Neural cell (in vitro differentiated cells): ENCODE measurements at regions not wholly inside any gene's neighbourhood (a gene's known extent, or its start where the extent isn't known, plus 50 kb on each side); places are given as distances from the start of the nearest gene placed in this dataset.

ENCODE experiments used
- H2AFZ ChIP-seq: fragments of 200-600, 300-800 bp; sonication (generic), shearing (Covaris generic); 2 replicates; pipeline ENCODE4 v1.6.0; 2014; ENCODE audit warnings: low read depth, mild to moderate bottlenecking, antibody characterized with exemption, low read length, moderate library complexity
- H3F3A ChIP-seq: fragments of 200-600 bp; shearing (Covaris generic); 2 replicates; pipeline ENCODE4 v1.6.1; 2016; ENCODE audit warnings: mild to moderate bottlenecking, moderate library complexity, mixed read lengths, antibody characterized with exemption, low read length; ENCODE audit not compliant: insufficient read depth, poor library complexity, severe bottlenecking
- H3K27ac ChIP-seq: fragments of 200-600, 300-800 bp; sonication (generic), shearing (Covaris generic); 2 replicates; pipeline ENCODE4 v1.5.1; 2014; ENCODE audit warnings: mild to moderate bottlenecking, low read length, moderate library complexity
- H3K27me3 ChIP-seq: fragments of 300-800, 200-600 bp; sonication (generic), shearing (Covaris generic); 2 replicates; pipeline ENCODE4 v1.6.0; 2014; ENCODE audit warnings: mild to moderate bottlenecking, low read depth, low read length, moderate library complexity; ENCODE audit not compliant: insufficient read depth
- H3K36me3 ChIP-seq: fragments of 300-800, 200-600 bp; sonication (generic), shearing (Covaris generic); 2 replicates; pipeline ENCODE4 v1.5.1; 2014; ENCODE audit warnings: mild to moderate bottlenecking, antibody characterized with exemption, low read length, moderate library complexity; ENCODE audit not compliant: insufficient read depth
- H3K4me2 ChIP-seq: fragments of 300-800, 200-600 bp; sonication (generic), shearing (Covaris generic); 2 replicates; pipeline ENCODE4 v1.6.0; 2014; ENCODE audit warnings: mild to moderate bottlenecking, low read length
- H3K4me3 ChIP-seq: fragments of 300-800, 200-600 bp; sonication (generic), shearing (Covaris generic); 2 replicates; pipeline ENCODE4 v1.5.1; 2014; ENCODE audit warnings: mild to moderate bottlenecking, low read length, moderate library complexity
- H3K79me2 ChIP-seq: fragments of 200-600 bp; shearing (Covaris generic); replicated peaks from 2 replicates; pipeline ENCODE4 v1.6.0; 2014; ENCODE audit warnings: mild to moderate bottlenecking, low read length, moderate library complexity; ENCODE audit not compliant: insufficient read depth
- H3K9ac ChIP-seq: fragments of 300-800, 200-600 bp; sonication (generic), shearing (Covaris generic); 2 replicates; pipeline ENCODE4 v1.6.1; 2016; ENCODE audit warnings: mild to moderate bottlenecking, low read length, mixed read lengths
- H3K9me2 ChIP-seq: fragments of 200-600 bp; shearing (Covaris generic); 2 replicates; pipeline ENCODE4 v1.6.1; 2016; ENCODE audit warnings: mild to moderate bottlenecking, low read length, mixed read lengths; ENCODE audit not compliant: insufficient read depth
- H3K9me3 ChIP-seq: fragments of 200-600, 300-800 bp; sonication (generic), shearing (Covaris generic); 2 replicates; pipeline ENCODE4 v1.6.1; 2016; ENCODE audit warnings: mild to moderate bottlenecking, mixed run types, low read length, moderate library complexity, mixed read lengths
- H4K20me1 ChIP-seq: fragments of 200-600 bp; shearing (Covaris generic); 2 replicates; pipeline ENCODE4 v1.6.1; 2016; ENCODE audit warnings: mild to moderate bottlenecking, mixed run types; ENCODE audit not compliant: insufficient read depth
- EP300 ChIP-seq: fragments of 450-650 bp; conservative IDR thresholded peaks from 2 replicates; pipeline ENCODE4 v1.6.1; 2014; ENCODE audit warnings: antibody characterized with exemption, mild to moderate bottlenecking, moderate library complexity; ENCODE audit not compliant: poor library complexity, severe bottlenecking
- EZH2 ChIP-seq: fragments of 200-600, 300-800 bp; shearing (Covaris generic), sonication (generic); IDR thresholded peaks from 2 replicates; pipeline ENCODE4 v1.6.1; 2014; ENCODE audit warnings: antibody characterized with exemption, low read length, borderline replicate concordance, mild to moderate bottlenecking; ENCODE audit not compliant: insufficient read depth, poor library complexity, severe bottlenecking
- MXI1 ChIP-seq: fragments of 450-650 bp; conservative IDR thresholded peaks from 2 replicates; pipeline ENCODE4 v1.6.1; 2014; ENCODE audit warnings: antibody characterized with exemption, mild to moderate bottlenecking; ENCODE audit not compliant: poor library complexity, severe bottlenecking
- POLR2AphosphoS5 ChIP-seq: IDR thresholded peaks from 2 replicates; pipeline ENCODE4 v1.6.1; 2012
- RAD21 ChIP-seq: fragments of 450-650 bp; conservative IDR thresholded peaks from 2 replicates; pipeline ENCODE4 v1.6.1; 2014; ENCODE audit warnings: antibody characterized with exemption, mild to moderate bottlenecking, moderate library complexity
- SMC3 ChIP-seq: fragments of 450-650 bp; conservative IDR thresholded peaks from 2 replicates; pipeline ENCODE4 v1.6.1; 2014; ENCODE audit warnings: antibody characterized with exemption, mild to moderate bottlenecking, moderate library complexity; ENCODE audit not compliant: poor library complexity
- TAF1 ChIP-seq: IDR thresholded peaks from 2 replicates; pipeline ENCODE4 v1.6.1; 2012; ENCODE audit warnings: low read depth
- TF ChIP-seq, protein P1 (sequence below): IDR thresholded peaks from 2 replicates; pipeline ENCODE4 v1.6.1; 2012; ENCODE audit warnings: borderline replicate concordance
- TF ChIP-seq, protein P2 (sequence below): fragments of 450-650 bp; IDR thresholded peaks from 2 replicates; pipeline ENCODE4 v1.5.1; 2014; ENCODE audit warnings: antibody characterized with exemption, mild to moderate bottlenecking, moderate library complexity; ENCODE audit not compliant: poor library complexity, severe bottlenecking

DNA sequence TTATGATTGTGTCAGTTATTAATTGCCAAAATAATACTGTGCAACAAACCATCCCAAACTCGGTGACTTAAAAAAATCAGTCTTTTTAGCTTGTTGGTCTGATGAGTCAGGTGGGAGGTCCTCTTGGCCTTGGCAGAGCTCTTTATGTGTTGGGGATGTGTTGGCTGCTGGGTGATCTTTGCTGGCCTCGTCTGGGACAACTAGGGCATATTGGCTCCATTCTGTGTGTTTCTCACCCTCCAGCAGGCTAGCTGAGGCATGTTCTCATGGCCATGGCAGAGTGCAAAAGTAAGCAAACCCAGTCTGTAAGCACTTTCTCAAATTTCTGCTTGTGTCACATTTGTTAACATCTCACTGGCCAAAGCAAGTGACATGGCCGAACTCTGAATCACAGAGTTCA lies 251.6 kb downstream of the RPLP1 start:
- H2AFZ ChIP-seq = no peak overlapping the region
- no peaks in the 10 kb centered on the region for H3K36me3 ChIP-seq
- H3K27ac ChIP-seq = no peak overlapping the region
- no peak for TF ChIP-seq EP300
- TF ChIP-seq EZH2 = no peak
- TF ChIP-seq, protein P1, sequence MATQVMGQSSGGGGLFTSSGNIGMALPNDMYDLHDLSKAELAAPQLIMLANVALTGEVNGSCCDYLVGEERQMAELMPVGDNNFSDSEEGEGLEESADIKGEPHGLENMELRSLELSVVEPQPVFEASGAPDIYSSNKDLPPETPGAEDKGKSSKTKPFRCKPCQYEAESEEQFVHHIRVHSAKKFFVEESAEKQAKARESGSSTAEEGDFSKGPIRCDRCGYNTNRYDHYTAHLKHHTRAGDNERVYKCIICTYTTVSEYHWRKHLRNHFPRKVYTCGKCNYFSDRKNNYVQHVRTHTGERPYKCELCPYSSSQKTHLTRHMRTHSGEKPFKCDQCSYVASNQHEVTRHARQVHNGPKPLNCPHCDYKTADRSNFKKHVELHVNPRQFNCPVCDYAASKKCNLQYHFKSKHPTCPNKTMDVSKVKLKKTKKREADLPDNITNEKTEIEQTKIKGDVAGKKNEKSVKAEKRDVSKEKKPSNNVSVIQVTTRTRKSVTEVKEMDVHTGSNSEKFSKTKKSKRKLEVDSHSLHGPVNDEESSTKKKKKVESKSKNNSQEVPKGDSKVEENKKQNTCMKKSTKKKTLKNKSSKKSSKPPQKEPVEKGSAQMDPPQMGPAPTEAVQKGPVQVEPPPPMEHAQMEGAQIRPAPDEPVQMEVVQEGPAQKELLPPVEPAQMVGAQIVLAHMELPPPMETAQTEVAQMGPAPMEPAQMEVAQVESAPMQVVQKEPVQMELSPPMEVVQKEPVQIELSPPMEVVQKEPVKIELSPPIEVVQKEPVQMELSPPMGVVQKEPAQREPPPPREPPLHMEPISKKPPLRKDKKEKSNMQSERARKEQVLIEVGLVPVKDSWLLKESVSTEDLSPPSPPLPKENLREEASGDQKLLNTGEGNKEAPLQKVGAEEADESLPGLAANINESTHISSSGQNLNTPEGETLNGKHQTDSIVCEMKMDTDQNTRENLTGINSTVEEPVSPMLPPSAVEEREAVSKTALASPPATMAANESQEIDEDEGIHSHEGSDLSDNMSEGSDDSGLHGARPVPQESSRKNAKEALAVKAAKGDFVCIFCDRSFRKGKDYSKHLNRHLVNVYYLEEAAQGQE = no peak
- no peaks in the 10 kb centered on the region for H3K79me2 ChIP-seq
- no peak overlapping the region for H3K4me3 ChIP-seq
- no peaks in the 10 kb centered on the region for H3K9me3 ChIP-seq
- no peaks in the 10 kb centered on the region for H3K27me3 ChIP-seq
- H3K4me2 ChIP-seq = no peak overlapping the region
- no peaks in the 10 kb centered on the region for H3K9me2 ChIP-seq
- H3K9ac ChIP-seq = no peak overlapping the region
- no peaks in the 10 kb centered on the region for H4K20me1 ChIP-seq
- H3F3A ChIP-seq = no peaks in the 10 kb centered on the region

DNA sequence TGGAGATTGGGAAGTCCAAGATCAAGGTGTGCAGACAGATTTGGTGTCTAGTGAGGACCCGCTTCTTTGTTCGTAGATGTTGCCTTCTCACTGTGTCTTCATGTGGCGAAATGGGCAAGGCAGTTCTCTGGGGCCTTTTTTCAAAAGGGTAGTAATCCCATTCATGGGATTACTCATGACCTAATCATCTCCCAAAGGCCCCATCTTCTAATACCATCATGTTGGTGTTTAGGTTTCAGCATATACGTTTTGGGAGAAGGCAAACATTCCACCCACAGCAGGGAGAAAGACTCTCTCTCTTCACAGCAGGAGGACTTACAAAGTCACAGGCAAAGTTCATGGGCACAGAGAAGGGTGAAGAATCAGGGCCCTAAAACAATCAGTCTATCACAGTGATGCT lies 252.1 kb downstream of the RPLP1 start:
- H3K4me2 ChIP-seq = no peak overlapping the region
- H3K79me2 ChIP-seq = no peaks in the 10 kb centered on the region
- no peaks in the 10 kb centered on the region for H3F3A ChIP-seq
- no peak overlapping the region for H3K9ac ChIP-seq
- no peak overlapping the region for H2AFZ ChIP-seq
- no peaks in the 10 kb centered on the region for H3K36me3 ChIP-seq
- TF ChIP-seq POLR2AphosphoS5 = no peak
- TF ChIP-seq MXI1 = no peak
- TF ChIP-seq RAD21 = no peak
- TF ChIP-seq TAF1 = no peak
- TF ChIP-seq, protein P2, sequence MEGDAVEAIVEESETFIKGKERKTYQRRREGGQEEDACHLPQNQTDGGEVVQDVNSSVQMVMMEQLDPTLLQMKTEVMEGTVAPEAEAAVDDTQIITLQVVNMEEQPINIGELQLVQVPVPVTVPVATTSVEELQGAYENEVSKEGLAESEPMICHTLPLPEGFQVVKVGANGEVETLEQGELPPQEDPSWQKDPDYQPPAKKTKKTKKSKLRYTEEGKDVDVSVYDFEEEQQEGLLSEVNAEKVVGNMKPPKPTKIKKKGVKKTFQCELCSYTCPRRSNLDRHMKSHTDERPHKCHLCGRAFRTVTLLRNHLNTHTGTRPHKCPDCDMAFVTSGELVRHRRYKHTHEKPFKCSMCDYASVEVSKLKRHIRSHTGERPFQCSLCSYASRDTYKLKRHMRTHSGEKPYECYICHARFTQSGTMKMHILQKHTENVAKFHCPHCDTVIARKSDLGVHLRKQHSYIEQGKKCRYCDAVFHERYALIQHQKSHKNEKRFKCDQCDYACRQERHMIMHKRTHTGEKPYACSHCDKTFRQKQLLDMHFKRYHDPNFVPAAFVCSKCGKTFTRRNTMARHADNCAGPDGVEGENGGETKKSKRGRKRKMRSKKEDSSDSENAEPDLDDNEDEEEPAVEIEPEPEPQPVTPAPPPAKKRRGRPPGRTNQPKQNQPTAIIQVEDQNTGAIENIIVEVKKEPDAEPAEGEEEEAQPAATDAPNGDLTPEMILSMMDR = no peak
- no peak for TF ChIP-seq EP300
- TF ChIP-seq, protein P1 = no peak
- TF ChIP-seq SMC3 = no peak
- no peak for TF ChIP-seq EZH2
- no peaks in the 10 kb centered on the region for H3K27me3 ChIP-seq
- no peak overlapping the region for H3K4me3 ChIP-seq
- H3K27ac ChIP-seq = no peak overlapping the region
- no peaks in the 10 kb centered on the region for H4K20me1 ChIP-seq
- H3K9me2 ChIP-seq = no peaks in the 10 kb centered on the region
- H3K9me3 ChIP-seq = no peaks in the 10 kb centered on the region
